ENCODE measurements at regions not wholly inside any gene's neighbourhood (a gene's known extent, or its start where the extent isn't known, plus 50 kb on each side); places are given as distances from the start of the nearest gene placed in this dataset.

DNA sequence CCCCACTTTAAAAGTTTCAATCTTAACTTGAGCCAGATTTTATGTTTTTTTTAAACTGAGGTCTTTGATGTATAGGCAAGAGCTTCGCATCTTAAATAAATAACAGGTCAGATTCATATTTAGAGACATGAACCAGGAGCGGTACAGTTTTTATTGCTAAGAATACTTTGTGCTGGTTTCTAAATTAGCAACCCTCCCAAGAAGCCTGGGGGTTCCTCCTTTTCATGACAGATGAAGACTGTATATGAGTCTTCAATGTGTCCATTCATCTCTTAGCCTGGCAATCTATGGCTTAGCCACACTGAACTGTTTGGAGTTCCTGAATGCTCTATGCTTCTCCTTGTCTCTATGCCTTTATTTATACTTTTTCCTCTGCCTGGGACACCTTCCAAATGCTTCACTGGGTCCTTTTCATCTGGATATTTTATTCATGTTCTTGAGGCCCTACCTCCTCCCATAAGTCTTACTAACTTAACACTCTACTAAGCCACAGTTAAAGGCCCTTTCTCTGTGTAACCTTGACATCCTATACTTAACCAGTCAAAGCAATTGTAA, 338.6 kb downstream of the INSC start:
- TF ChIP-seq, protein P1, sequence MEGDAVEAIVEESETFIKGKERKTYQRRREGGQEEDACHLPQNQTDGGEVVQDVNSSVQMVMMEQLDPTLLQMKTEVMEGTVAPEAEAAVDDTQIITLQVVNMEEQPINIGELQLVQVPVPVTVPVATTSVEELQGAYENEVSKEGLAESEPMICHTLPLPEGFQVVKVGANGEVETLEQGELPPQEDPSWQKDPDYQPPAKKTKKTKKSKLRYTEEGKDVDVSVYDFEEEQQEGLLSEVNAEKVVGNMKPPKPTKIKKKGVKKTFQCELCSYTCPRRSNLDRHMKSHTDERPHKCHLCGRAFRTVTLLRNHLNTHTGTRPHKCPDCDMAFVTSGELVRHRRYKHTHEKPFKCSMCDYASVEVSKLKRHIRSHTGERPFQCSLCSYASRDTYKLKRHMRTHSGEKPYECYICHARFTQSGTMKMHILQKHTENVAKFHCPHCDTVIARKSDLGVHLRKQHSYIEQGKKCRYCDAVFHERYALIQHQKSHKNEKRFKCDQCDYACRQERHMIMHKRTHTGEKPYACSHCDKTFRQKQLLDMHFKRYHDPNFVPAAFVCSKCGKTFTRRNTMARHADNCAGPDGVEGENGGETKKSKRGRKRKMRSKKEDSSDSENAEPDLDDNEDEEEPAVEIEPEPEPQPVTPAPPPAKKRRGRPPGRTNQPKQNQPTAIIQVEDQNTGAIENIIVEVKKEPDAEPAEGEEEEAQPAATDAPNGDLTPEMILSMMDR (conservative IDR thresholded peaks at IDR 0.05), result no peak
- no peak for TF ChIP-seq ZFX (IDR thresholded peaks at IDR 0.05)
